22Rv1 (cell line): ENCODE measurements at regions not wholly inside any gene's neighbourhood (a gene's known extent, or its start where the extent isn't known, plus 50 kb on each side); places are given as distances from the start of the nearest gene placed in this dataset.

Experiments
- ZFX ChIP-seq: fragments of 450-650 bp; IDR thresholded peaks from 2 replicates; pipeline ENCODE4 v1.6.1; 2017; ENCODE audit warnings: antibody characterized with exemption, borderline replicate concordance
- TF ChIP-seq, protein P1 (sequence below): fragments of 450-650 bp; IDR thresholded peaks from 2 replicates; pipeline ENCODE4 v1.5.1; 2017; ENCODE audit warnings: mild to moderate bottlenecking

DNA sequence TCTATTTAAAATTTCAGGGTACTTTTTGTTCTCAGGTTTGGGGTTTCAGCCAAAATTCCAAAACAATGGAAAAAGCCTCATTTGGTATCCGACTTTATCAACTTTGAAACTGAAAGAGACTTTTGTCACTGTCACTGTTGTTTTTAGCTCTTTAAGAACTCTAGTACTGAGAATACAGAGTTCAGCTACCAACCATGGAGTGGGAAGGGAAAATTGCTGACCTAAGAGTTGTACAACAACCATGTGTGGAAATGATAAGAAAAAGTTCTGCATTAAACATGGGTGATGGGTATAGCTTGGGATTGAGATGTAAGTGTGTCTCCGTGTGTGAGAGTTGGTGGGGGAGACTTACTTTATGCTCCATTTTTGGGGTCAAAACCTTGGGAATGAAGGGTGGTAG is 206.6 kb upstream of the LRATD1 start:
- TF ChIP-seq, protein P1, sequence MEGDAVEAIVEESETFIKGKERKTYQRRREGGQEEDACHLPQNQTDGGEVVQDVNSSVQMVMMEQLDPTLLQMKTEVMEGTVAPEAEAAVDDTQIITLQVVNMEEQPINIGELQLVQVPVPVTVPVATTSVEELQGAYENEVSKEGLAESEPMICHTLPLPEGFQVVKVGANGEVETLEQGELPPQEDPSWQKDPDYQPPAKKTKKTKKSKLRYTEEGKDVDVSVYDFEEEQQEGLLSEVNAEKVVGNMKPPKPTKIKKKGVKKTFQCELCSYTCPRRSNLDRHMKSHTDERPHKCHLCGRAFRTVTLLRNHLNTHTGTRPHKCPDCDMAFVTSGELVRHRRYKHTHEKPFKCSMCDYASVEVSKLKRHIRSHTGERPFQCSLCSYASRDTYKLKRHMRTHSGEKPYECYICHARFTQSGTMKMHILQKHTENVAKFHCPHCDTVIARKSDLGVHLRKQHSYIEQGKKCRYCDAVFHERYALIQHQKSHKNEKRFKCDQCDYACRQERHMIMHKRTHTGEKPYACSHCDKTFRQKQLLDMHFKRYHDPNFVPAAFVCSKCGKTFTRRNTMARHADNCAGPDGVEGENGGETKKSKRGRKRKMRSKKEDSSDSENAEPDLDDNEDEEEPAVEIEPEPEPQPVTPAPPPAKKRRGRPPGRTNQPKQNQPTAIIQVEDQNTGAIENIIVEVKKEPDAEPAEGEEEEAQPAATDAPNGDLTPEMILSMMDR = no peak
- TF ChIP-seq ZFX = no peak
